B cell (primary cell): ENCODE measurements at regions not wholly inside any gene's neighbourhood (a gene's known extent, or its start where the extent isn't known, plus 50 kb on each side); places are given as distances from the start of the nearest gene placed in this dataset.

Experiments used
- ATAC-seq: fragments of 200-7000 bp; cut with Tn5 transposase; one replicate; pipeline ENCODE4 v1.10.0; 2021; ENCODE audit warnings: low read depth, mild to moderate bottlenecking, moderate number of reproducible peaks, moderate library complexity
- CTCF ChIA-PET: fragments of 350-600 bp; sonication (Branson Sonifier 250); formaldehyde crosslinking; loops from one replicate; lab custom pipeline; 2021; ENCODE audit warnings: antibody characterized with exemption, inconsistent platforms; lab: Charles Lee
- POLR2A ChIA-PET: fragments of 350-600 bp; sonication (Branson Sonifier 250); formaldehyde crosslinking; loops from one replicate; lab custom pipeline; 2021; ENCODE audit warnings: antibody characterized with exemption; lab: Charles Lee
- DNase-seq: peaks from one replicate; pipeline ENCODE4 v3.0.0; 2013
- H2AFZ ChIP-seq: 2 replicates; pipeline ENCODE4 v1.6.1; 2012; ENCODE audit warnings: mild to moderate bottlenecking, low read depth, low read length; ENCODE audit not compliant: insufficient read depth, poor library complexity, severe bottlenecking
- H3K27ac ChIP-seq, 2 donors: 1 replicate in 1 of 2; 2 replicates in 1 of 2; pipeline ENCODE4 v1.5.1; 2012 to 2013; ENCODE audit warnings: low read length in 2 of 2, mild to moderate bottlenecking in 2 of 2, moderate library complexity in 1 of 2
- H3K27me3 ChIP-seq, 4 experiments: fragments of 200-600 bp in 1 of 4; sonication (generic) in 1 of 4; replicated peaks in 1 of 4; 1 replicate in 2 of 4; 2 replicates in 2 of 4; pipeline versions ENCODE4 v1.6.1 to v1.7.0; 2013 to 2016; ENCODE audit warnings: low read length in 3 of 4, mild to moderate bottlenecking in 2 of 4, mixed read lengths in 1 of 4, moderate library complexity in 1 of 4; ENCODE audit not compliant: insufficient read depth in 4 of 4, control insufficient read depth in 3 of 4; ENCODE audit errors: control extremely low read depth in 1 of 4
- H3K36me3 ChIP-seq, 2 experiments: replicated peaks in 1 of 2; 1 replicate in 1 of 2; 2 replicates in 1 of 2; pipeline versions ENCODE4 v1.6.1 to v1.7.1; 2013; ENCODE audit warnings: low read length in 1 of 2; ENCODE audit not compliant: insufficient read depth in 2 of 2, control insufficient read depth in 1 of 2; ENCODE audit errors: control extremely low read depth in 1 of 2, extremely low read depth in 1 of 2
- H3K4me1 ChIP-seq, 2 donors: fragments of 200-600 bp in 1 of 2; sonication (generic) in 1 of 2; 1 replicate in 1 of 2; 2 replicates in 1 of 2; pipeline versions ENCODE4 v1.5.1 to v1.6.1; 2013 to 2017; ENCODE audit warnings: low read length in 2 of 2; ENCODE audit not compliant: control insufficient read depth in 2 of 2, insufficient read depth in 2 of 2
- H3K4me2 ChIP-seq: replicated peaks from 2 replicates; pipeline ENCODE3; 2012; ENCODE audit warnings: mild to moderate bottlenecking, low read depth, low read length; ENCODE audit not compliant: poor library complexity, severe bottlenecking
- H3K4me3 ChIP-seq, 5 experiments: fragments of 200-600 bp in 1 of 5; sonication (generic) in 1 of 5; 1 replicate in 3 of 5; 2 replicates in 2 of 5; pipeline versions ENCODE4 v1.5.1 to v1.7.0; 2011 to 2016; ENCODE audit warnings: low read length in 4 of 5, mild to moderate bottlenecking in 4 of 5, low read depth in 2 of 5, control low read depth in 1 of 5, moderate library complexity in 1 of 5; ENCODE audit not compliant: insufficient read depth in 1 of 5; ENCODE audit errors: control extremely low read depth in 1 of 5, extremely low read depth in 1 of 5
- H3K79me2 ChIP-seq: fragments of 200-600 bp; sonication (generic); one replicate; pipeline ENCODE4 v1.6.0; 2016; ENCODE audit warnings: low read length; ENCODE audit not compliant: control insufficient read depth, insufficient read depth
- H3K9ac ChIP-seq: fragments of 200-600 bp; sonication (generic); 2 replicates; pipeline ENCODE4 v1.6.1; 2017; ENCODE audit warnings: mild to moderate bottlenecking, low read length, moderate library complexity
- H3K9me3 ChIP-seq, 3 donors: one replicate each; pipeline versions ENCODE4 v1.6.1 to v1.7.1; 2013; ENCODE audit warnings: low read length in 2 of 3; ENCODE audit not compliant: control insufficient read depth in 2 of 3, insufficient read depth in 1 of 3; ENCODE audit errors: control extremely low read depth in 1 of 3
- H4K20me1 ChIP-seq: 2 replicates; pipeline ENCODE4 v1.6.0; 2012; ENCODE audit warnings: mild to moderate bottlenecking, low read length; ENCODE audit not compliant: insufficient read depth, control insufficient read depth, poor library complexity, severe bottlenecking
- H3K27ac Mint-ChIP-seq: one replicate; pipeline ENCODE4 v1.8.0; 2021; ENCODE audit warnings: mixed read lengths
- H3K27me3 Mint-ChIP-seq: one replicate; pipeline ENCODE4 v1.8.0; 2021; ENCODE audit warnings: mixed read lengths
- H3K4me1 Mint-ChIP-seq: one replicate; pipeline ENCODE4 v1.8.0; 2021; ENCODE audit warnings: mixed read lengths
- H3K4me3 Mint-ChIP-seq: one replicate; pipeline ENCODE4 v1.8.0; 2021; ENCODE audit warnings: mixed read lengths
- H3K9me3 Mint-ChIP-seq: one replicate; pipeline ENCODE4 v1.8.0; 2022; ENCODE audit warnings: mixed read lengths; ENCODE audit not compliant: insufficient read depth
- CTCF ChIP-seq: fragments of 200-600 bp; IDR thresholded peaks from one replicate; pipeline ENCODE4 v1.8.0; 2022; ENCODE audit warnings: antibody characterized with exemption, mild to moderate bottlenecking
- EZH2 ChIP-seq: IDR thresholded peaks from 2 replicates; pipeline ENCODE4 v1.6.1; 2012; ENCODE audit warnings: borderline replicate concordance, low read depth, mild to moderate bottlenecking, moderate library complexity, low read length; ENCODE audit not compliant: insufficient read depth, poor library complexity, severe bottlenecking
- WGBS: methylation state at CpG from one replicate; pipeline ENCODE4 v1.1.5; 2013; ENCODE audit warnings: missing lambda C conversion rate; ENCODE audit not compliant: insufficient coverage; 5-methylcytosine and 5-hydroxymethylcytosine counted together
- intact Hi-C: fragments of 100-400 bp; cut with micrococcal nuclease; formaldehyde crosslinking; loops from one replicate; pipeline ENCODE4 v1.10.0; 2022

GRCh38 chr6:8627085-8627861 lies 191.9 kb upstream of the SLC35B3 start:
- Histone ChIP-seq H4K20me1 (no peaks in the 10 kb centered on the region), H2AFZ (no peak overlapping the region), H3K4me1 (no peaks in the 10 kb centered on the region), H3K4me2 (no peak overlapping the region), H3K9me3 (no peaks in the 10 kb centered on the region), H3K36me3 (no peaks in the 10 kb centered on the region), H3K9ac (no peak overlapping the region), H3K27ac (no peak overlapping the region), H3K4me3 (no peak overlapping the region), H3K27me3 (no peaks in the 10 kb centered on the region), H3K79me2 (no peaks in the 10 kb centered on the region)
- Mint-ChIP-seq H3K4me1 (no peaks in the 10 kb centered on the region), H3K27ac (no peak overlapping the region), H3K9me3 (no peaks in the 10 kb centered on the region), H3K27me3 (no peaks in the 10 kb centered on the region), H3K4me3 (no peak overlapping the region)
- 90% methylated on average over 2 of the region's 2 CpGs for WGBS
- no peak for ATAC-seq
- no peak for DNase-seq
- CTCF ChIA-PET, result no interaction called here
- TF ChIP-seq EZH2 (no peak), CTCF (no peak)
- POLR2A ChIA-PET, result no interaction called here
- intact Hi-C loops, result no loop called here

GRCh38 chr6:8624665-8625064 lies 189.3 kb upstream of the SLC35B3 start:
- TF ChIP-seq CTCF (no peak), EZH2 (no peak)
- H3K9ac ChIP-seq, result no peak overlapping the region
- H3K4me3 Mint-ChIP-seq, result no peak overlapping the region
- H3K27me3 Mint-ChIP-seq, result no peaks in the 10 kb centered on the region
- H3K36me3 ChIP-seq, result no peaks in the 10 kb centered on the region
- peaks cover 0 to 4% (median 0%) of the 10 kb centered on the region in 3 donors for H3K9me3 ChIP-seq
- ChIA-PET CTCF (no interaction called here), POLR2A (no interaction called here)
- no peak overlapping the region for H3K27ac ChIP-seq
- no peaks in the 10 kb centered on the region for H3K4me1 ChIP-seq
- no peaks in the 10 kb centered on the region for H3K9me3 Mint-ChIP-seq
- no peak overlapping the region for H2AFZ ChIP-seq
- H3K27me3 ChIP-seq, result no peaks in the 10 kb centered on the region
- H4K20me1 ChIP-seq, result no peaks in the 10 kb centered on the region
- no peak for DNase-seq
- no peak overlapping the region for H3K4me3 ChIP-seq
- ATAC-seq, result no peak
- no peaks in the 10 kb centered on the region for H3K4me1 Mint-ChIP-seq
- no peak overlapping the region for H3K4me2 ChIP-seq
- WGBS, result no CpG with 5 or more reads among the region's 1 CpG
- intact Hi-C loops, result no loop called here
- H3K79me2 ChIP-seq, result no peaks in the 10 kb centered on the region
- no peak overlapping the region for H3K27ac Mint-ChIP-seq
